Kidney epithelial cell (primary cell): ENCODE measurements at regions not wholly inside any gene's neighbourhood (a gene's known extent, or its start where the extent isn't known, plus 50 kb on each side); places are given as distances from the start of the nearest gene placed in this dataset.
"Not testable (repeated sequence)": the region's sequence is repeated elsewhere in the genome, so short reads cannot be mapped to it uniquely, and the experiment has no call there.

Source experiments
- DNase-seq: peaks from one replicate; pipeline ENCODE4 v3.0.0-alpha.2; 2010; ENCODE audit warnings: low read depth
- H3K27me3 ChIP-seq: 2 replicates; pipeline ENCODE4 v1.6.0; 2011; ENCODE audit warnings: low read length; ENCODE audit not compliant: control insufficient read depth, insufficient read depth
- H3K36me3 ChIP-seq: 2 replicates; pipeline ENCODE4 v1.5.1; 2011; ENCODE audit warnings: low read length; ENCODE audit not compliant: control insufficient read depth, insufficient read depth
- H3K4me3 ChIP-seq: 2 replicates; pipeline ENCODE4 v1.5.1; 2011; ENCODE audit warnings: low read depth, mild to moderate bottlenecking, control low read depth, low read length
- TF ChIP-seq, protein P1 (sequence below): IDR thresholded peaks from 2 replicates; pipeline ENCODE4 v1.5.1; 2011; ENCODE audit warnings: mild to moderate bottlenecking, moderate library complexity, low read length, control low read depth, inconsistent platforms; ENCODE audit not compliant: insufficient read depth, poor library complexity, severe bottlenecking

DNA sequence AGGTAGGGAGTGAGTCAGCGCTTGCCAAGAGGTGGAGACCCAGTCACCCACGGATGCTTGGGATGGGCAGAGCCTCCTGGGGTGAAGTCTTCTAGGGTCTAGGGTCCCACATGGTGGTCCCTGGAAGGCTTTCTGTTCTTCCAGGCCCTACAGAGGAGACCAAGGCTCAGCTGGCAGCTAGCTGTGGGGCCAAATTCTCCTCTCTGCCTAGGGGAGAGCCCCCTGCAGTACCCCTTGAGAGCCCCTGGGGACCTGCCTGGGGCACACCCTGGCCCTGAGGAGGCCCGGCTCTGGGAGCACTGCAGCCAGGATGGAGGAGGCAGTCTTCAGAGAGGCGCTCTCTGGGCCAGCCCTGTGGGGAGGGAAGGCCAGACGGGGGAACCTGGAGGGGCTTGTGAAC is 128.6 kb upstream of the SMURF2 start:
- H3K4me3 ChIP-seq, H3K27me3 ChIP-seq, H3K36me3 ChIP-seq, DNase-seq: not testable (repeated sequence)

DNA sequence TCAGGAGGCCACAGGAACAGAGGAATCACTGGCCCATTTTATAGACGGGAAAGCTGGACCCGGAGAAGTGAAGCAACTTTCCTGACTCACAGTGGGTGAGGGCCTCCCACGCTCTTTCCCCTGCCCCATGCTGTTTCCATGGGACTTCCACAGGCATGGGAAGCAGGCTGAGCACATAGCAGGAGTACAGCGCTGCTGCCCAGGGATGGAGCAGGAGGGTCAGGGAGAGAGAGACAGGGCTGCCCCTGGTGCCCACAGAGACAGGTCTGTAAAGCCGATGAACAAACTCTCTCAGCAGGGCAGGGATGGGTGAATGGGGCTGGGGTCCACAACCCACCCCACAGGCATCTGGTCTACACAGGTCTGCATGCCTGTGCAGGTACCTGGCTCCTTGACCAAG is 128.1 kb upstream of the SMURF2 start:
- DNase-seq, H3K27me3 ChIP-seq, H3K4me3 ChIP-seq, H3K36me3 ChIP-seq: not testable (repeated sequence)

DNA sequence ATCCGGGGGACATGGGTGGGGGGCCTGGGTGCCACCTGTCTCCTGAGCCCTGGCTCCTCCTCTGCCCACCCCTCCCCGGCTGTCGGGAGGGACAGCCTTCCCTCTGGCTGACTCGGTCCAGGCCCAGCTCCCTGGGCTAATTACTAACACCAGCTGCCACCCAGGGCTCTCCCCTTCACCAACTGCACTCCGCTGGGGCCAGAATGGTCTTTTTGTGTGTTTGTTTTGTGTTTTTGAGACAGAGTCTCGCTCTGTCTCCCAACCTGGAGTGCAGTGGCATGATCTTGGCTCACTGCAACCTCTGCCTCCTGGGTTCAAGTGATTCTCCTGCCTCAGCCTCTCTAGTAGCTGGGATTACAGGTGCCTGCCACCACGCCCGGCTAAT is 126.9 kb upstream of the SMURF2 start:
- not testable (repeated sequence) for H3K36me3 ChIP-seq, H3K27me3 ChIP-seq, DNase-seq, H3K4me3 ChIP-seq

DNA sequence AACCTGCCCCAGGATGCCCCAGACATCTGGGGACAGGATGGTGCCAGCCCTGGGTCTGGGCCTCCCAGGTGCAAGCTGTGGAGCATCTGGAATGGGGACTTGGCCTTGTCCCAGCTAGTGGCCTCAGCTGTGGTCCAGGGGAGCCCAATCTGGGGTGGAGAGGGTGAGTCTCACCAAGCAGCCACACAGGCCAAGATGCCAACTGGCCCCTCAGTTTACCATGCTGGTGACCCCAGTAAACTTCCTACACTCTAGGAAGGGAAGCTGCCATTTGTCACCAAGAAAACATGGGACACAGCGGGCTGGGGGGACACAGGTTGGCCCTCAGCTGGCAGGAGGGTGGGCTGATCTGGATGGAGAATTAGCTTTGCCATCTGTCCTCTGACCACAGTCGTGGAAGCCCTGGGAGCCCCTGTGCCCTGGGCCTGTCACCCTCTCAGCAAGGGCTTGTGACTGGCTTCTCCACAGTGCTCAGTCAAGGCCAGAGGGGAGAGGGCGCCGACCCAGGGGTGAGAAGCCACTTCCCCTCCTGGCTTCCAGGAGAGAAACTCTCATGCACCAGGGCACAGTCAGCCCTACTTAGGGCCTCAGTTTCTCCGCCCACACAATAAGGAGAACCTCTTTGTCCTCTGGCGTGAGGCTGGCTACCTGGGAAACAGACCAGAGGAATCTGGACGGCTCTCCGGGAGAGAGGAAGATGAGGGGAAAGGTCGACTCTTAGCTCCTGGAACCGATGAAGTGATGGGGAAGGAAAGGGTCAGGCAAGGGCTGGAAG is 126.4 kb upstream of the SMURF2 start:
- no peaks in the 10 kb centered on the region for H3K27me3 ChIP-seq
- no peak for DNase-seq
- H3K4me3 ChIP-seq, result no peak overlapping the region
- H3K36me3 ChIP-seq, result no peaks in the 10 kb centered on the region
- TF ChIP-seq, protein P1, sequence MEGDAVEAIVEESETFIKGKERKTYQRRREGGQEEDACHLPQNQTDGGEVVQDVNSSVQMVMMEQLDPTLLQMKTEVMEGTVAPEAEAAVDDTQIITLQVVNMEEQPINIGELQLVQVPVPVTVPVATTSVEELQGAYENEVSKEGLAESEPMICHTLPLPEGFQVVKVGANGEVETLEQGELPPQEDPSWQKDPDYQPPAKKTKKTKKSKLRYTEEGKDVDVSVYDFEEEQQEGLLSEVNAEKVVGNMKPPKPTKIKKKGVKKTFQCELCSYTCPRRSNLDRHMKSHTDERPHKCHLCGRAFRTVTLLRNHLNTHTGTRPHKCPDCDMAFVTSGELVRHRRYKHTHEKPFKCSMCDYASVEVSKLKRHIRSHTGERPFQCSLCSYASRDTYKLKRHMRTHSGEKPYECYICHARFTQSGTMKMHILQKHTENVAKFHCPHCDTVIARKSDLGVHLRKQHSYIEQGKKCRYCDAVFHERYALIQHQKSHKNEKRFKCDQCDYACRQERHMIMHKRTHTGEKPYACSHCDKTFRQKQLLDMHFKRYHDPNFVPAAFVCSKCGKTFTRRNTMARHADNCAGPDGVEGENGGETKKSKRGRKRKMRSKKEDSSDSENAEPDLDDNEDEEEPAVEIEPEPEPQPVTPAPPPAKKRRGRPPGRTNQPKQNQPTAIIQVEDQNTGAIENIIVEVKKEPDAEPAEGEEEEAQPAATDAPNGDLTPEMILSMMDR, result no peak

DNA sequence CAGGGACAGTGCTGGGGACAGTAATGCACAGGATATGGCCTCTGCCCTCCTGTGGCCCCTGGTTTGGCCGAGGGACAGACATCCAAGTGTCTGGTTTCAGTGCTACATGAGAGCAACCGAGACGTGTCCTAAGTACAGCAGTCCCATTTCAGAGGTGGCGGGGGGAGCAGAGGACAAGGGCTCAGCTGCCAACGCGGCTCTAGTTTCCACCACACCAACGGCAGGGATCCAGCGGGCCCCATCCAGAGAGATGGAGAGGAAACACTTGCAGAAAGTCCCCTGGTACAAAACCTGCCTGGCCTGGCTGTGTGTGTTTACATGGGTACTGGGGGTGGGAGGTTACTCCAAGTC is 125.8 kb upstream of the SMURF2 start:
- H3K27me3 ChIP-seq, result no peaks in the 10 kb centered on the region
- no peak for DNase-seq
- TF ChIP-seq, protein P1, result no peak
- no peaks in the 10 kb centered on the region for H3K36me3 ChIP-seq
- H3K4me3 ChIP-seq, result no peak overlapping the region

DNA sequence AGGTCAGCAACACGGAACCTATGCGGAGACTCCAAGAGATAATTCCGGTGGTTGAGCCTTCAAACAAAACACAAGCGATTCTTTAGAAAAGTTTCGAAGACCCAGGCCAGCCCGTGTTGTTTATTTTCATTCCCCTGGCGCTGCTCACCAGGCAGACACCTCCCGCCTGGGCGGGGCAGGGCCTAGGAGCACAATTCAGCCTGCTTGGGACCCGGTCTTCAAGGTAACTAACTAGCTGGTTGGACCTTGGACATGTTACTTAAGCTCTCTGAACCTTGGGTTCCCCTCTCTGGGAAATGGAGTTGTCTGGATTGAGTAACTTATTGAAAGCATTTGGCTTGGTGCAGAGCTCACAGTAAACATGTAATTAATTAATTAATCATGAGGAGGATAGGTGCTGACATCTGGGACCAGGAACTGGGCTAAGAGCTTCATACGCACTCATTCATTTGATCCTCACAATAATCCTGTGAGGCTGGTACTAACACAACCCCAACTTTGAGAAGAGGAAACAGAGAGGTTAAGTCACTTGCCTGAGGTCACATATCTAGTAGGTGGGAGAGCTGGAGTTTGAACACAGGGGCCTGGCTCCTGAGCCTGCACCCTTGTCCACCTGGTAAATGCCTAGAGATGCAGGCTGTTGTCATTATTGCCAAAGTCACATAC is 125.3 kb upstream of the SMURF2 start:
- Histone ChIP-seq H3K36me3 (no peaks in the 10 kb centered on the region), H3K27me3 (no peaks in the 10 kb centered on the region), H3K4me3 (no peak overlapping the region)
- no peak for DNase-seq
- TF ChIP-seq, protein P1, result no peak

DNA sequence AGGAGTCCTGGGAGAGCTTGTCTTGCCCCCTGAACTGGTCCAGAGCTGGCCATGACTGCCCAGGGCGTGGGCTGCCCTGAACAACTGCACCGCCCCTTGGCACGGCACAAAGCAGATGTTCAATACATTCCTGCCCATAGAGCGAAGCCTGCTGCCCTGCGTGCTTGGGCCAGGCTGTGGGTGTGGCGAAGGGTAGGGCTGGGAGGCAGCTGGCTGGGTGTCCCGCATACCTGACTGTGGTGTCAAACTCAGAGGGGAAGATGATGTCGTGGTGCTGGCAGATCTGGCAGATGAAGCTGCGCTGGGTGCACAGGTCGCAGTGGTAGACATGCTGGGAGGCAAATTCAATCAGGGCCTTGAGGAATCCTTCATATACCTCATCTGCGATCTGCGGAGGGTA is 124.2 kb upstream of the SMURF2 start:
- H3K4me3 ChIP-seq, result no peak overlapping the region
- H3K36me3 ChIP-seq, result no peaks in the 10 kb centered on the region
- H3K27me3 ChIP-seq, result no peaks in the 10 kb centered on the region
- no peak for DNase-seq
- TF ChIP-seq, protein P1, result no peak
